GM21619 (cell line): ENCODE measurements at regions not wholly inside any gene's neighbourhood (a gene's known extent, or its start where the extent isn't known, plus 50 kb on each side); places are given as distances from the start of the nearest gene placed in this dataset.
"Not testable (repeated sequence)": the region's sequence is repeated elsewhere in the genome, so short reads cannot be mapped to it uniquely, and the experiment has no call there.

Source experiments
- ATAC-seq: cut with Tn5 transposase; IDR thresholded peaks from one replicate; pipeline ENCODE4 v1.9.1; 2021; ENCODE audit not compliant: unreplicated experiment

DNA sequence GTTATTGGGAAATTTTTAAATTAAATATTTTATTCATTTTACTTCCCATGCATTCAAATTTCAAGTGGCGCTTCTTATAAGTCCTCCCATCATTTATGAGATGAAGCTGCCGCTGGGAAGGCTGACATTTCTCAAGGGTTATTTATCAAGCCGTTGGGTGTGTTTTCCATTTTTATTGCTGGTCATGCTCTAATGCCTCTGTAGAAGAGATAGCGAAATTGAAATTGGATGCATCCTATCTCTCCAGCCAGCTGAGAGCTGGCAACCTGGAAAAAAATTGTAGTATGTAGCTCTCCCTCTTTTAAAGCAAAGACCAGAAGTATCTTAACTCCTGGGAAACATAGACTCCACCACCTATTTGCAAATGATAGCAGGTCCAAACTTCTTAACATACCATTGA, 135.9 kb downstream of the C6orf118 start:
- no peak for ATAC-seq

DNA sequence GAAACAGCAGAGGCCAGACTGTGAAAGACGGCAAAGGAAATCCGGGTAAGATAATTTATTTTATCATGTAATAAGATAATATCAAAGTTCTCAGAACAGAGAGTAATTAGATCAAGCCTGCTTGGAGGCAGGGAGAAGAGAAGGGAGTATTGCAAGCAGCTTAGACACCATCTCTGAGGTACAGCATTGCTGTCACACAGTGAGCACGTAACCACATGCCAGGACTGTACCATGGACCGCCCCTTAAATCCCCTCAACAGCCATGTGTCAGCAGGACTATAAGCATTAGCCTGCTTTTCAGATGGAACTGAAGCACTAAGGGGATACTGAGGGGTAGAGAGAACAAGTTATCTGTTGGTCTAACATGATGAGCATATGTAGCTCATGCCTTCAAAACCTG, 141.5 kb downstream of the C6orf118 start:
- ATAC-seq, result no peak

DNA sequence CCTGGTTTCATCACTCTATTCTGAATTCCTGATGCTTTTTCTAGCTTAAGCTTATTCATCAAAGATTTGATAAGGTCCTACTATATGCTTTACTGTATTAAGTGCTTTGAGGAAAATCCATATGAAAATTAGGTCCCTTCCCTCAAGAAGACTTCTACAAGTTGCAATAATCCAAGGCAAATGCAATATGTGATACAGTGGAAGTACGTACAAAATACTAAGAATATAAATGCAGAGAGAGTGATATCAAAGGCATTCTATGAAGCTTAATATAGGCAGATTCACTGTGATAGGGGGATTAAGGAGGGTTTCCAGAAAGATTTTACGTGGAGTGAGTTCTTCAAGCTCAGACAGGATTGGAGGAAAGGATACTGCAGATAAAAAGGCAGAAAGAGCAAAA, 142.1 kb downstream of the C6orf118 start:
- ATAC-seq, result no peak

DNA sequence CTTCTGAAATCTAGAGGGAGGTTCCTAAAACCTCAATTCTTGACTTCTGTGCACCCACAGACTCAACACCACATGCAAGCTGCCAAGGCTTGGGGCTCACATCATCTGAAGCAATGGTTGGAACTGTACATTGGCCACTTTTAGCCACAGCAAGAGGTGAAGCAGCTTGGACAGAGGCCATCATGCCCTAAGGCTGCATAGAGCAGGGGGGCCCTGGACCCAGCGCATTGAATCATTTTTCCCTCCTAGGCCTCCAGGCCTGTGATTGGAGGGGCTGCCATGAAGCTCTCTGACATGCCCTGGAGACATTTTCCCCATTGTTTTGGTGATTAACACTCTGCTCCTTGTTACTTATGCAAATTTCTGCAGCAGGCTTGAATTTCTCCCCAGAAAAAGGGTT, 145.9 kb downstream of the C6orf118 start:
- ATAC-seq, result no peak

DNA sequence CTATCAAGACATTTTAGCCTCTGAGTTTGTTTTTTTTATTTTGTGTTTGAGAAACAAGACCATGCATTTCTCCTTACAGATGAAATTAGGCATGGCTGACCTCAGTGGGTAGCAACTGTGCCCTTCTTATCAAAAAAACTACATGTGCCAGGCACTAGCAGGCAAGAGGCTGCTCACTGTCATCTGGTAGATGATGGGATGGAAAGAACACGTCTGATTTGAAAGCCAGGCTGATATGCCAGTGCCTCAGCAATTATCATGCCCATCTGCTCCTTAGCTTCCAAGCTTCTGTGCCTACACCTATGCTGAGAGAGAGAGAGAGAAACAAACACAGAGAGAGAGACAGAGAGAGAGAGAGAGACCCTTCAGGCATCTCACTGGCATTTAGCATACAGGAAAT, 149.9 kb downstream of the C6orf118 start:
- ATAC-seq, result no peak

DNA sequence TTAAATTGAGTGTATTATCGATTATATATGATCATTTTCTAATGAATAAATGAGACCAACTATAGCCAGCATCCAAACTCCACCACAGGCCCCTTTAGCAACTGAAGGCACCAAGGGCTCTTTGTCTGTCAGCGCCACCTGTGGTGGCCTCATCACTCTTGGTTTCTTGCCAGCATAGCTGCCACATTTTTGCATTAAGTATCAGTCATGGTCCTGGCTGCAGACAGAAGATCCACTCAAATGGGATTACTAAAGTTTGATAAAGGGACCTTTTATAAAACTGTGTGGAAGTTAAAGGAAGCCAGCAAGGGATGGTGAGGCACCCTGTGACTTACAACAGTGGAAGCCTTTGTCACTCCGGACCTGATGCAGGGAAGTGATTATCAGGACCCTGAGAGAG, 162.9 kb downstream of the C6orf118 start:
- ATAC-seq, result no peak

DNA sequence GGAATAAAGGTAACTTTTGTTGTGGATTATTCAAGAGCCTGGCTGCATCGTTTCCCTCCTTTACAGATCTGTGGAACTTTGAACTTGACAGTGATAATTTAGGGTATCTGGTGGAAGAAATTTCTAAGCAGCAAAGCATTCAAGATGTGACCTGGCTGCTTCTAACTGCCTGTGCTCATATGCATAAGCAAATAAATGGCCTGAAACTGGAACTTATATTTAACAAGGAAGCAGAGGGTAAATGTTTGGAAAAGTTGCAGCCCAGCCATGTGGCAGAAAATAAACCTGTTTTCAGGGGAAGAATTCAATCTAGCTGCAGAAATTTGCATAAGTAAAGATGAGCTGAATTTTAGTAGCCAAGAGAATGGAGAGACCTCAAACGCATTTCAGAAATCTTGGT, 173.5 kb downstream of the C6orf118 start:
- no peak for ATAC-seq

DNA sequence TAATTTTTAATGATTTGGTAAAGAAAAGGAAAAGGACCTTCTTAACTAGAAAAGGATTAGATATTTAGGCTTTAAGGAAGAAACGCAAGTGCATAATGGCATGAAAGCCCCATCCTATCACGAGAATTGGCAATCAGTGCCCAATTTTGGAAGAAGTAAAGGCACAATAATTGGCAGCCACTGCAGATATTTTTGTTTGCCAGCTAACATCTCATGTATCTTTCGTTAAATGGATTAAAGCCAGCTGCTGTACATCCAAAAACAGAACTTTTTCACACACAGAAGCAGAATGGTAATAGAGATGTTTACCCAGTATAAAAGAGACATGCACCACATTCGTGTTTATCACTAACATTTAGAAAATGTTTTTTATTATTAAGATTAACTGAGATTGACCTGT, 180.3 kb downstream of the C6orf118 start:
- no peak for ATAC-seq

DNA sequence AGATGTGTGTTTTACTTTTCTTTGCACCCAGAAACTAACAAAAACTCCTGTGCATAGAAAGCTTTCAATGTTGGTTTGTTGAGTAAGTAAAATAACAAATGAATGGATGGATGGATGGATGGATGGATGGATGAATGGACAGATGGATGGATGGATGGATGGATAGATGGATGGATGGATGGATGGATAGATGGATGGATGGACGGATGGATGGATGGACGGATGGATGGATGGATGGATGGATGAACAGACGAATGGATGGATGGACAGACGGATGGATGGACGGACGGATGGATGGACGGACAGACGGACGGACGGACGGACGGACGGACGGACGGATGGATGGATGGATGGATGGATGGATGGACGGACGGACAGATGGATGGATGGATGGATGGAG, 181.7 kb downstream of the C6orf118 start:
- ATAC-seq, result not testable (repeated sequence)

DNA sequence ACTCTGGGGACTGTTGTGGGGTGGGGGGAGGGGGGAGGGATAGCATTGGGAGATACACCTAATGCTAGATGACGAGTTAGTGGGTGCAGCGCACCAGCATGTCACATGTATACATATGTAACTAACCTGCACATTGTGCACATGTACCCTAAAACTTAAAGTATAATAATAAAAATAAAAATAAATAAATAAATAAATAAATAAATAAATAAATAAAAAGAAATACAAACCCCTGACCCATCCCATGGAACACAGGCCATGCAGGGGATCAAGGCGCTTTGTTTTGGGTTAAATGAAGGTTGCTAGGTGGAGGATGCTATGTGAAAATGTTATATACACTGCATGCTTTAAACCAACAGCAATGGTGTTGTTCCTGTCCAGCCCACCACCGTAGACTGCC, 184.7 kb downstream of the C6orf118 start:
- not testable (repeated sequence) for ATAC-seq

DNA sequence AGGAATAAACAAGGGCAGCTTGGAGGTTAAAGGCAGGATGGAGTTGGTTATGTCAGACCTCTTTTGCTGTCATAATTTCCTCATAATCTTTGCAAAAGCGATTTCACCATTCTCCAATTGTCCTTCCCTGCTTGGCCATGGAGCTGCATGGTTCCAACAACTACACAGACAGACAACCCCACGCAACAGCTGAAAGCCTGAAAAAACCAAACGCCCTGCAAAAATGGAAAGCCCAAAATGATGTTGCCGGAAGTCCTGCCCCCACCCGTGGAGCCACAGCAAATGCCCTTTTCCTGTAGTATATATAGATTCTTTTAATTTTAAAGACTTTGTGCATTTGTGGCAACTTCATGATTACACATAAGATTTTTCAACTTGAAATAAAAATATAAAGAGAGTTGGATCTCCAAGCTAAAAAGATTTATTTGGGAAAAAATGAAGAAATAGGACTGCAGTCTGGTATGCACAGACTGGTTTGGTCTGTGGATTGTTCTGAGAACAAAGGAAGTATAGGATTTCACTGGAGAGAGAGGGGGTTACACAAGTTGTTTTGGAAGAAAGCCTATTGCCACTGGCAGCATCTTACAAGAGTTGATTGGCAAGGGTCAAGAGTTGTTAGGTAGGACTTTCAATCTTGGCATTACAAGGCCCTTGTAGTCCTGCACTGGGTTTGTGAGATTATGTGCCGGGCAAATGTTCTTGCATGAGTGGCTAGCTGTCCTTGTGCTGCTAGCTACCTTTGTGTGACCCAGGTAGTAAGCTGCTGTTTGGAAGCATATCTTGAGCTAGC, 190.0 kb downstream of the C6orf118 start:
- ATAC-seq, result no peak

DNA sequence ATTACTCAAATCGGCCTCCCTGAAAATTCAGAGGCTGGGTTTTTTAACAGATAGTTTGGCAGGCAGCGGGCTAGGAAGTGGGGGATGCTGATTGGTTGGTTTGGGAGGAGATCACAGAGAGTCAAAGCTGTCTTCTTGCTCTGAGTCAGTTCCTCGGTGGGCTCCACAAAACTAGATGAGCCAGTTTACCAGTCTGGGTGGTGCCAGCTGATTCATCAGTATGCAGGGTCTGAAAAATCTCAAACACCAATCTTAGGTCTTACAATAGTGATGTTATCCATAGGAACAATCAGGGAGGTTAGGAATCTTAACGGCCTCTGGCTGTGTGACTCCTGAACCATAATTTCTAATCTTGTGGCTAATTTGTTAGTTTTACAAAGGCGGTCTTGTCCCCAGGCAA, 190.7 kb downstream of the C6orf118 start:
- no peak for ATAC-seq

DNA sequence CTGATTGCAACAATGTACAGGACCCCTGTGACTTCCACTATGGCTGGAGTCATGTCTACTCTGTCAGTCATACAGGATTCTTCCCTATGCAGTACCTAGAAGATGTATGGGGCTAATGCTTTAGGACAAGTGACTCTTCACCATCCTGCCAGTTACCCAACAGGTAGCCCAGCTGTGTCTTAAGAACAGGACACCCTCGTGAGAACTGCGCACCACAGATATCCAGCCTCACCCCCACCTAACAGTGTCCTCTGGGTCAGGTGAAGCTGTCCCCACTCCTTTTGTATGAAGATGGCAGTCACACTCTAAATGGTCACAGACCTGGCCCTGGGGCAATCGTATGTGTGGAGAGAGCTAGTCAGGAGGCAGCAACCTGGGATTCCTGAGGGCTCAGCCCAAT, 191.6 kb downstream of the C6orf118 start:
- ATAC-seq, result no peak

DNA sequence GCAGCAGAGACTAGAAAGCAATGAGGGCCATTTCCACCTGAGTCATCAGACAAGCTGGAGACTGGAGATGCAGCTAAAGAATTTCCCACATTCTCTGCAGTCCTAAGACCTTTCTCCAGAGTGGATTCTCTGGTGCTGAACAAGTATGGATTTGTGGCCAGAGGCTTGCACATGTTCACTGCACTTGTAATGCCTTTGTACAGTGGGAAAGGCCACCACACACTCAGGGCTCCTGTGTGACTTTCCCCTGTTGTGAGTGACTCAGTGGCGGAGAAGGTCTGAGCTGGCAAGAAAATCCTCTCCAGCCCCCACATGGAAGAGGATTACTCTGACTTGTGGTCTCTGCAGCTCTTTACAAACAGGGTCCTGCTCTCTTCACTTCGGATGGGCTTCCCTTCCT, 192.3 kb downstream of the C6orf118 start:
- ATAC-seq, result no peak

DNA sequence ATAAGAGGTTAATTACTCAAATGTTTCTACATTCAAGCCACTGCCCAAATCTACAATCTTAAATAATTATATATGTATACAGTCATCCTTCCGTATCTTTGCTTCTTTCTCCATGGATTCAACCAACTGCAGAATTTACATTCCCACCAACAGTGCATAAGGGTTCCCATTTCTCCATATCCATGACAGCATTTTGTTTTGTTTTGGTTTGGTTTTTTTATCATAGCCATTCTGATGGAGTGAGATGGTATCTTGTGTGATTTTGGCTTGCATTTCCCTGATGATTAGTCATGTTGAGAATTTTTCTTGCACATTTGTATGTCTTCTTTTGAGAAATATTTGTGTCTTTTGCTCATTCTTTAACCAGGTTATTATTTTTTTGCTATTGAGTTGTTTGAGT, 198.5 kb downstream of the C6orf118 start:
- no peak for ATAC-seq

DNA sequence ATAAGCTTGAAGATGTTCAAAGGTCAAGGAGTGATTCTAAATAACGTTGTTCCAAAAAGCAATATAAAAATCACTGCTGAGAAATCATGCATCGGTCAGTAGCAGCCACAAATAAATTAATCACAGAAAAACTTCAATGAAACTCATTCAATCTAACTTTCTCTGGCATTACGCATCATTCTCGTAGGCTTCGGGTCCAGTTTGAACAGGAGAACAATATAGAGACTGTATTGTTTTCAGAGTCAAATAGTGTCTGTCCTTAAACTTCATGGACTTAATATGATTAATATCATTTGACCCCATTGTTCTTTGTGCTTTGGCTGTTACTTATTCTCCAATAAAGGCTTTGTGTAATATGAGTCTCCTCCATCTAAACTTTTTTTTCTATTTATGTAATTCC, 200.4 kb downstream of the C6orf118 start:
- no peak for ATAC-seq

DNA sequence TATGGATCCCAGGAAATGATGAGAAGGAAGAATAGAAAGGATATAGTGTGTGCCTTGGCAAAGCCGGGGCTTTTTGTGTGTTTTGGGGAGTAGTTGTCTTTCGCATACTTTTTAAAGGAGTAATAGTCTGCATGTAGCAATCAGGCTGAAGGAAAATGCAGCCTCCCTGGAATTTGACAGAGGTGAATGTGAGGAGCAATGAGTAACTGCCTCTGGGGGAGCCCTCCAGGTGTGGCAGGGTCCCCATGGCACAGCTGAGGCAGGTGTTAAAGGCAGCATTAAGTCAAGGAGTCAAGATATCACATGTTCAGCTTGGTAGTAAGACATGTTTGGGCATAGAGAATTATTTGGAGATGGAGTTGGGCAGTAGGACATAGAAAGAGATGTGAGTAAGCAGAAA, 203.1 kb downstream of the C6orf118 start:
- no peak for ATAC-seq

DNA sequence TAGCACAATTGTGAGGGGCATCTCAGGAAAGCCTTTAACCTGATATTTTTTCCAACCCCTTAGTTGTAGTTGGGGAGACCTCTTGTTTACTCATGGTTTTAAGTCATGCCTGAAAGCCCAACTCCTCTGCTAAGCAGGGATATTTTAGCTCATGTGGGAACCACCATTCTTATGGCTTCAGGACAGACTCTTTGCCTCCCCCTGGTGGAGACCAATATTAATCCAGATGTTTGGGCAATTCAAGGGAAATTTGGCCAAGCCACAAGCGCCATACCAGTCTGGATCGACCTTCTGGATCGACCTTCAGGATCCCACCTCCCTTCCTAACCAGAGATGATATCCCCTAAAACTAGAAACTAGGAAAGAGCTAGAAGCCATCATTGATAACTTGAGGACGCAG, 211.2 kb downstream of the C6orf118 start:
- ATAC-seq, result no peak

DNA sequence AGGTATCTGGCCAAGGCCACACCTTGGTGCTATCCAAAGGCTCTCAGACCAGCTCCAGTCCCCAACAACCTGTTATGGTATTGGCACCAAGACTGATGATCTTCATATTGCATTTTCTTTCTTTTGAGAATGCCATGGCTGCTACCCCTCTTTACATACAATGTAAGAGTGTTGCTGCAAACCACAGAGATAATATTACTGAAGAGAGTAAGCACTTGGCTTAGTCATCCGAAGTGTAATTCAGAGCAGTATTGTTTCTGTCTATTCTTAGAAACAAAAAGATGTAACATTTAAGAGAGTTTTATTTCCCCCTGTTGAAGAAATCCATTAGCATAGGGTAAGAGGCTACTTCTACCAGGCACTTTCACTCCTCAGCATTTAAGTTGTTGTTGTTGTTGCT, 212.5 kb downstream of the C6orf118 start:
- ATAC-seq, result no peak

DNA sequence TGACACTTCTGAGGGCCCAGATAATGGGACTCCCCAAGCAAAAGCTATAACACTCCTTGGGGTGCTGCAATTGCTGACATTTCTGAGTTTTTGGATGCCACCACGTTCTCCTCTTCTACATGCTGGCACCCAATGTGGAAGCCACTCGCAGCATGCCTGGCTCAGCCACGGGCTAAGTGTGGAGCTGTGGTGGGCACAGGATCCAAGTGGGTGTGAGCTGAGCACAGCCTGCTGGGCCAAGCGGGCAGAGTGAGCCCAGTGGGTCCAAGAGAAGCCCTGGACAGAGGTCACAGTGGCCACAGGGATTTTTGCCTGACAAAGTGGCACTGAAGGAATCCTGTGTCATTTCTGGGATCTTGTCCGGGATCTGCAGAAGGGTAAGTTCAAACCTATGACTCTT, 213.2 kb downstream of the C6orf118 start:
- no peak for ATAC-seq

DNA sequence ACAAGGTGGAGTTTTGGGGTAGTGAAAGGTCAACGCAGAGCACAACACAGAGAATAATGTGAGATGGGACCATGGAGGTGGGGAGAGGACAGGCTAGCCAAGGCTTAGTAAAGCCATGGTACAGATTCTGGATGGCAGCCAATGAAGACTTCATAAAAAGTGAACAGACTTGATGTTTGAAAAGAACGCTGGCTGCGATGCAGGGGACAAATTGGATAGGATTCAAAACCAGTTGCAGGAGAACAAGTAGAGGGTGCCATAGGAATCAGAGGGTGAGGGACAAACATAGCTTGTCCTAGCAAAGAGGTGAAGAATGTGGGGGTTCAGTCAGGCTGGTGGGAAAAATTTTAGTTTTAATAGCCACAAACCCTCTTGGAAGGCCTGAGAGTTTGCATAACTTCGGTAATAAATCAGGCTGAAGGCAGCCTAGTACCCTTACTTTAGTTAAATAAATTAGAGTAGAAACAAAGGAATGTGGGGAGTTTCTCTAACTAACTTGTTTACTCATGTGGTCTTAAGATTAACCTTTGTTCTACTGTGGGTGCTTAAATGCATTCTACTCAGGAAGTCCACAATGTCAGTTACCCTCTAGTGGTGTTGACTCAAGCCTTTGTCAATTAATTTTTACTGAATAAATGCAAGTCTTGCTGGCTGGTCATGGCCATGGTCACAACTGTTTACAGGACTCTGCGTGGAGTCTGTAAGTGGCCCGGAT, 216.4 kb downstream of the C6orf118 start:
- ATAC-seq, result no peak

DNA sequence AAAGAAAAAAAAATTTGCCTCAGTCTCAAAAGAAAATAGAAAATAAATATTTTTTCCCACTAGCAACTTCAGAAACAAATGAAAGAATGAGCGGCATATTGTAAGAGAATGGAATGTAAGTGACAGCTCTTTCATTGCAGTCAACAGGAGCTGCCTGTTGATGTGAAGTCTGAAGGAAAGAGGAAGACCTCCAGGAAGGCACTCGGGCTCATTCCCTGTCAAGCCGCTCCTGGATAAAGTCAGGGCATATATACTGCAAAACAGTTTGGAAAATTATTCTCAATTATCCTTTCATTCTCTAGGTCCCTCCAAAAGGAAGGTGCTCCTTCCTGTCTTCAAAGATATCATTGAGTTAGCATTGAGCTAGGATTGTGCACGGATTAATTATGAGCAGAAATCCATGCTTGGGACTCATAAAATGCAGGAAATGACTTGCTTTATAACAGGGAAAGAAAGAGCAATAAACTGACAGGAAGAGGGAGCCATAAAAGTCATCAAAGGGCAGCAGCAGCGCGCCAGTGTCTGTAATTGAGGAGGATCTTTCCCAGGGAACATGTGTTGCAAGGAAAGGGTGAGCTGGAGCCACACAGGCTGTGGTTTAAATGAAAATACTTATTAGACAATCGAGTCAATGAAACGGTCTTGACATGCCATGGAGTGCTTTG, 218.2 kb downstream of the C6orf118 start:
- no peak for ATAC-seq
